ENCODE measurements at regions not wholly inside any gene's neighbourhood (a gene's known extent, or its start where the extent isn't known, plus 50 kb on each side); places are given as distances from the start of the nearest gene placed in this dataset.

- Histone ChIP-seq H3K27me3 (no peaks in the 10 kb centered on the region), H3K4me3 (no peak overlapping the region), H3K9me3 (no peaks in the 10 kb centered on the region), H3K4me1 (no peaks in the 10 kb centered on the region), H3K27ac (no peak overlapping the region), H3K36me3 (no peaks in the 10 kb centered on the region)
- DNase-seq, result no peak
- TF ChIP-seq CTCF (IDR thresholded peaks at IDR 0.05), result no peak
- no peak for TF ChIP-seq POLR2A (IDR thresholded peaks at IDR 0.05)
- intact Hi-C loops (cut with DNase I; ENCODE audit: low total_unique reads), result no loop called here
These were observed 295.5 kb upstream of the PRDM1 start for GRCh38 chr6:105790635-105791034.

DNA sequence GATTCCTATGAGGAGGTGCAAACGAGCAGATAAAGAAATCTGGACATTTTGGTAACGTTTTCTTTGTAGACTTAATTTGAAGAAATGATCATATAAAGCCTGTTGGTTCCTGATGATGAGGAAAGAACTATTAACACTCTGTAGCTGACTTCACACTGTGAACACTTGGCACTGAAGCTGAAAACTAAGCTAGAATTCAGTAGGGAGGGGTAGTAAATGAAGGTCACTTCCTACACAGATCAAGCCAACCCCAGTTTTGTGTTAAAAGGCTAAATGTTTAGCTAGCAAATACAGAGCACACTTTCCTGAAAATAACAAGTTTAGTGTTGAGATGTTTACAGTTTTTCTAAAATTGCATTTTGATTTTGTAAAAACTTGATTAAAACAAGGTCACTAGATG, 296.2 kb upstream of the PRDM1 start:
- intact Hi-C loops (cut with DNase I; ENCODE audit: low total_unique reads), result no loop called here
- no peak for DNase-seq
- no peaks in the 10 kb centered on the region for H3K9me3 ChIP-seq
- no peaks in the 10 kb centered on the region for H3K27me3 ChIP-seq
- H3K4me1 ChIP-seq, result no peaks in the 10 kb centered on the region
- TF ChIP-seq POLR2A (IDR thresholded peaks at IDR 0.05) (no peak), CTCF (IDR thresholded peaks at IDR 0.05) (no peak)
- no peak overlapping the region for H3K27ac ChIP-seq
- H3K36me3 ChIP-seq, result no peaks in the 10 kb centered on the region
- no peak overlapping the region for H3K4me3 ChIP-seq

DNA sequence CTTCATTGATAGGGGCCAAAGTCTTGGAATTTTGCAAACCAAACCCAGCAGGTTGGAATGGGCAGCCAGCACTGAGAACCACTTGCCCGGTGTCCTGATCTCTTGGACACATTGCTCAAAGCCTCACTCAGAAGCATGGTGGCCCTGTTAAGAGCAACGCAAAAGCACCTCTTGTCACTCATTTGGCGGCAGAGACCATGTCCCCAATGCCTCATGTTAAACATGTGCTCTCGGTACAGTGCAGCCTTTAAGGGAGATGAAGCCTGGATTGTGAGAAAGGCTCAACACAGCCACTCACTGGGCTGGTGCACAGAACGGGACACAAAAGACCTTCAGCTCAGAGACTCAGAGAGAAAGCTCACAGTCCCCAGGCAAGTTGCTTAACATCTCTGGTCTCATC, 298.4 kb upstream of the PRDM1 start:
- no peak overlapping the region for H3K4me3 ChIP-seq
- no peaks in the 10 kb centered on the region for H3K36me3 ChIP-seq
- intact Hi-C loops (cut with DNase I; ENCODE audit: low total_unique reads), result no loop called here
- no peak for TF ChIP-seq CTCF (IDR thresholded peaks at IDR 0.05)
- no peak for TF ChIP-seq POLR2A (IDR thresholded peaks at IDR 0.05)
- no peak overlapping the region for H3K27ac ChIP-seq
- H3K9me3 ChIP-seq, result no peaks in the 10 kb centered on the region
- no peaks in the 10 kb centered on the region for H3K27me3 ChIP-seq
- no peaks in the 10 kb centered on the region for H3K4me1 ChIP-seq
- no peak for DNase-seq

GRCh38 chr6:105786890-105787655, 299.1 kb upstream of the PRDM1 start:
- H3K9me3 ChIP-seq, result no peaks in the 10 kb centered on the region
- no peak for TF ChIP-seq CTCF (IDR thresholded peaks at IDR 0.05)
- H3K36me3 ChIP-seq, result no peaks in the 10 kb centered on the region
- no peaks in the 10 kb centered on the region for H3K4me1 ChIP-seq
- H3K27ac ChIP-seq, result no peak overlapping the region
- H3K4me3 ChIP-seq, result no peak overlapping the region
- H3K27me3 ChIP-seq, result no peaks in the 10 kb centered on the region
- intact Hi-C loops (cut with DNase I; ENCODE audit: low total_unique reads), result no loop called here
- DNase-seq, result no peak

- H3K4me3 ChIP-seq, result no peak overlapping the region
- intact Hi-C loops (cut with DNase I; ENCODE audit: low total_unique reads), result no loop called here
- no peak for DNase-seq
- no peak overlapping the region for H3K27ac ChIP-seq
- H3K4me1 ChIP-seq, result no peaks in the 10 kb centered on the region
- no peaks in the 10 kb centered on the region for H3K36me3 ChIP-seq
- H3K27me3 ChIP-seq, result no peaks in the 10 kb centered on the region
- TF ChIP-seq POLR2A (IDR thresholded peaks at IDR 0.05) (no peak), CTCF (IDR thresholded peaks at IDR 0.05) (no peak)
- no peaks in the 10 kb centered on the region for H3K9me3 ChIP-seq
These were observed 299.7 kb upstream of the PRDM1 start for GRCh38 chr6:105786449-105786848.
